ENCODE measurements at regions not wholly inside any gene's neighbourhood (a gene's known extent, or its start where the extent isn't known, plus 50 kb on each side); places are given as distances from the start of the nearest gene placed in this dataset.
"Not testable (repeated sequence)": the region's sequence is repeated elsewhere in the genome, so short reads cannot be mapped to it uniquely, and the experiment has no call there.

GRCh38 chr14:52175982-52176502 lies 91.5 kb upstream of the PTGDR start:
- no peak overlapping the region for H3K27ac ChIP-seq
- TF ChIP-seq ZFX (IDR thresholded peaks at IDR 0.05; ENCODE audit: borderline replicate concordance), result no peak
- no peak for TF ChIP-seq CTCF (IDR thresholded peaks at IDR 0.05)

- H3K27ac ChIP-seq, result not testable (repeated sequence)
These were observed 95.6 kb upstream of the PTGDR start for GRCh38 chr14:52171932-52172331.

DNA sequence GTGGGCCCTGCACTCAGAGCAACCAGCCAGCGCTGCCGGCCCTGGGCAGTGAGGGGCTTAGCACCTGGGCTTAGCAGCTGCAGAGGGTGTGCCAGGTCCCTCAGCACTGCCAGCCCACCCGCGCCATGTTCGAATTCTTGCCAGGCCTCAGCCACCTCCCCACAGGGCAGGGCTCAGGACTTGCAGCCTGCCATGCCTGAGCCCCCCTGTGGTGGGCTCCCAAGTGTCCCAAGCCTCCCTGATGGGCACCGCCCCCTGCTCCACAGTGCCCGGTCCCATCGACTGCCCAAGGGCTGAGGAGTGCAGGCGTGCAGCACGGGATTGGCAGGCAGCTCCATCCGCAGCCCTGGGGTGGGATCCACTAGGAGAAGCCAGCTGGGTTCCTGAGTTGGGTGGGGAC lies 98.0 kb upstream of the NID2 start:
- H3K27ac ChIP-seq, result no peak overlapping the region
- TF ChIP-seq CTCF (IDR thresholded peaks at IDR 0.05) (no peak), ZFX (IDR thresholded peaks at IDR 0.05; ENCODE audit: borderline replicate concordance) (no peak)

DNA sequence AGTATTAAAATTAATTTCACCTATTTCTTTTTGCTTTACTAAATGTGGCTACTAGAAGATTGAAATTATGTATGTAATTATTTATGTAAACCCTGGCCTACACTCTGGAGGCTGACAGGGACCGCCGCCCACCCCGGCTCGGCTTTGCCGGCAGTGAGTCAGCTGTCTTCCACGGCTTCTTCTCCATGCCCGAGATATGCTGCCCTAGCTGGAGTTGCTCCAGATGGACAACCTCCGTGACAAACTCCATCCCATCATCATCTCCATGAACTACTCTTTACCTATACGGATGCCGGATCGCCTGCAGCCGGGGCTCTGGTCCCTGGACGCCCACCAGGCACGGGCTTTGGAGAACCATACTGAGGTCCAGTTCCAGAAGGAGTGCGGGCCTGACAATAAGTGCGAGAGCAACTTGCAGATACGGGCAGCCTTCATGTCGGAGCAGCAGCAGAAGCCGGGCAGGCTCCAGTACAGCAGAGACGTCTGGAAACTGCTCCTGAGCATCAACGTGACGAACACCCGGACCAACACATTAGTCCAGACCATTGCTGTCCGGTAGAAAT lies 86.9 kb upstream of the NID2 start:
- H3K27ac ChIP-seq, result no peak overlapping the region
- TF ChIP-seq ZFX (IDR thresholded peaks at IDR 0.05; ENCODE audit: borderline replicate concordance) (no peak), CTCF (IDR thresholded peaks at IDR 0.05) (no peak)

- TF ChIP-seq CTCF (IDR thresholded peaks at IDR 0.05) (no peak), ZFX (IDR thresholded peaks at IDR 0.05; ENCODE audit: borderline replicate concordance) (no peak)
- H3K27ac ChIP-seq, result no peak overlapping the region
These were observed 86.3 kb upstream of the NID2 start for GRCh38 chr14:52154992-52155650.

GRCh38 chr14:52153939-52154338 lies 85.1 kb upstream of the NID2 start:
- H3K27ac ChIP-seq, result no peak overlapping the region
- TF ChIP-seq ZFX (IDR thresholded peaks at IDR 0.05; ENCODE audit: borderline replicate concordance) (no peak), CTCF (IDR thresholded peaks at IDR 0.05) (no peak)

DNA sequence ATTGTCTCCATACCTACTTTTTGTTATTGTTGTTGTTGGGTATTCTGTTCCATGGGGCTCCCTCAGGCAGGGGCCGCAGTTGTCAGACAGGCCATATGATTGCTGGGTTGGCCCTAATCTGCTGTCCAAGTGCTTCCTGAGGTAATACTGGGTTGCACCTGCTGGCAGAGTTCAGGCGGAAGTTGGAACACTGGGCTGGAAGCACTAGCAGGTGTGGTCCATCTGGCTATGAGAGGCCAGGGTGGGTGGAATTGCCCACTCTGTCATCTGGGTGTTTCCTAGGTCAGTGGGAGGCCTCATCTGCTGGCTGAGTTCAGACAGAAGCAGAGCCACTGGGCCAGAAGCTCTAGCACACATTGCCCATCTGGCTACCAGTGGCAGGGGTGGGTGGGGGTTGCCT lies 81.3 kb upstream of the NID2 start:
- no peak for TF ChIP-seq CTCF (IDR thresholded peaks at IDR 0.05)
- H3K27ac ChIP-seq, result no peak overlapping the region

DNA sequence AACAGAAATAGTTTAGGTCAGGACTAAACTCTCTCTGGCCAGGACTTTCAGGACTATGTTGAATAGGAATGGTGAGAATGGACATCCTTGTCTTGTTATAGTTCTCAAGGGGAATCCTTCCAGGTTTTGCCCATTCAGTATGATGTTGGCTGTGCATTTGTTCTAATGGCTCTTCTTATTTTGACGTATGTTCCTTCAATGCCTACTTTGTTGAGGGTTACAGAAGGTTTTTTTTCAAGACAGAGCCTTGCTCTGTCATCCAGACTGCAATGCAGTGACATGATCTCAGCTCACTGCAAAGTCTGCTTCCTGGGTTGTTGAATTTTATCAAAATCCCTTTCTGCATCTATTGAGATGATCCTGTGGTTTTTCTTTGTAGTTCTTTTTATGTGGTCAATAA lies 79.5 kb upstream of the NID2 start:
- H3K27ac ChIP-seq, result no peak overlapping the region
- TF ChIP-seq ZFX (IDR thresholded peaks at IDR 0.05; ENCODE audit: borderline replicate concordance) (no peak), CTCF (IDR thresholded peaks at IDR 0.05) (no peak)

Measured in 22Rv1 (cell line).